ENCODE measurements at regions not wholly inside any gene's neighbourhood (a gene's known extent, or its start where the extent isn't known, plus 50 kb on each side); places are given as distances from the start of the nearest gene placed in this dataset.

- Mint-ChIP-seq H3K36me3 (peaks cover 0 to 12% (median 0%) of the 10 kb centered on the region in 5 donors), H3K4me1 (peaks cover 14 to 36% (median 23%) of the 10 kb centered on the region in 7 donors), H3K27me3 (no peaks in the 10 kb centered on the region), H3K27ac (peak overlapping the region; percentile 87 to 98 (median 94)), H3K9me3 (peaks cover 0 to 9% (median 0%) of the 10 kb centered on the region in 11 donors), H3K4me3 (peak overlapping the region in 8 of 10 donors; percentile 39 to 84 (median 70))
- ATAC-seq (no peak), DNase-seq (no peak)
- Histone ChIP-seq H3K4me1 (ENCODE audit: control insufficient read depth in 2 of 2, insufficient read depth in 2 of 2, low read length in 2 of 2) (peaks cover 20 to 24% of the 10 kb centered on the region in 2 donors), H3K36me3 (ENCODE audit: control insufficient read depth in 2 of 3, insufficient read depth in 3 of 3, low read length in 3 of 3) (no peaks in the 10 kb centered on the region), H3K27ac (ENCODE audit: low read depth, low read length) (peak overlapping the region; percentile 68), H3K27me3 (ENCODE audit: control insufficient read depth in 2 of 2, insufficient read depth in 2 of 2, low read length in 2 of 2) (no peaks in the 10 kb centered on the region), H3K9me3 (ENCODE audit: control insufficient read depth in 2 of 3, low read length in 3 of 3) (no peaks in the 10 kb centered on the region), H3K4me3 (ENCODE audit: low read length) (no peak overlapping the region)
- CTCF ChIA-PET = interaction anchor here (0.6 to 1.2 kb wide), 7 partner anchors 17 to 154 kb away, joined by 3 to 5 read pairs (median 3); no protein-coding TSS in a partner anchor
- intact Hi-C loops (cut with micrococcal nuclease) = loop anchor here (1.0 to 5.0 kb wide), 5 partner anchors 15 to 150 kb away; partner anchors contain the start of gene CAB39 (in 2 of the 2)
- POLR2A ChIA-PET = interaction anchor here (0.6 to 2.5 kb wide), 8 partner anchors 8 to 426 kb away, joined by 3 to 10 read pairs (median 4); partner anchors contain the start of gene CAB39
These were observed 68.2 kb upstream of the CAB39 start for GRCh38 chr2:230644356-230644935.

GRCh38 chr2:230648356-230648755, 64.3 kb upstream of the CAB39 start:
- H3K9me3 ChIP-seq (ENCODE audit: control insufficient read depth in 2 of 3, low read length in 3 of 3) = no peaks in the 10 kb centered on the region
- H3K27me3 ChIP-seq (ENCODE audit: control insufficient read depth in 2 of 2, insufficient read depth in 2 of 2, low read length in 2 of 2) = no peaks in the 10 kb centered on the region
- ChIA-PET CTCF (no interaction called here), POLR2A (no interaction called here)
- intact Hi-C loops (cut with micrococcal nuclease) = no loop called here
- peaks cover 0 to 20% (median 0%) of the 10 kb centered on the region in 5 donors for H3K36me3 Mint-ChIP-seq
- DNase-seq (no peak), ATAC-seq (no peak)
- peaks cover 0 to 15% (median 0%) of the 10 kb centered on the region in 11 donors for H3K9me3 Mint-ChIP-seq
- H3K27me3 Mint-ChIP-seq = no peaks in the 10 kb centered on the region
- H3K36me3 ChIP-seq (ENCODE audit: control insufficient read depth in 2 of 3, insufficient read depth in 3 of 3, low read length in 3 of 3) = no peaks in the 10 kb centered on the region
- H3K27ac ChIP-seq (ENCODE audit: low read depth, low read length) = no peak overlapping the region
- no peak overlapping the region for H3K27ac Mint-ChIP-seq
- peaks cover 16 to 34% (median 29%) of the 10 kb centered on the region in 7 donors for H3K4me1 Mint-ChIP-seq
- no peak overlapping the region for H3K4me3 ChIP-seq (ENCODE audit: low read length)
- H3K4me3 Mint-ChIP-seq = no peak overlapping the region
- H3K4me1 ChIP-seq (ENCODE audit: control insufficient read depth in 2 of 2, insufficient read depth in 2 of 2, low read length in 2 of 2) = peaks cover 13 to 18% of the 10 kb centered on the region in 2 donors

GRCh38 chr2:230650585-230651137, 62.0 kb upstream of the CAB39 start:
- POLR2A ChIA-PET = interaction anchor here (0.7 kb wide), 1 partner anchor 15 kb away, joined by 3 read pairs; no protein-coding TSS in a partner anchor
- ATAC-seq (no peak), DNase-seq (no peak)
- Histone ChIP-seq H3K36me3 (ENCODE audit: control insufficient read depth in 2 of 3, insufficient read depth in 3 of 3, low read length in 3 of 3) (no peaks in the 10 kb centered on the region), H3K27me3 (ENCODE audit: control insufficient read depth in 2 of 2, insufficient read depth in 2 of 2, low read length in 2 of 2) (no peaks in the 10 kb centered on the region), H3K27ac (ENCODE audit: low read depth, low read length) (no peak overlapping the region), H3K4me3 (ENCODE audit: low read length) (no peak overlapping the region), H3K9me3 (ENCODE audit: control insufficient read depth in 2 of 3, low read length in 3 of 3) (no peaks in the 10 kb centered on the region), H3K4me1 (ENCODE audit: control insufficient read depth in 2 of 2, insufficient read depth in 2 of 2, low read length in 2 of 2) (no peaks in the 10 kb centered on the region)
- CTCF ChIA-PET = no interaction called here
- no peaks in the 10 kb centered on the region for H3K27me3 Mint-ChIP-seq
- H3K36me3 Mint-ChIP-seq = peaks cover 0 to 19% (median 0%) of the 10 kb centered on the region in 5 donors
- peak overlapping the region in 2 of 9 donors; percentile 6 to 7 for H3K27ac Mint-ChIP-seq
- peaks cover 0 to 15% (median 0%) of the 10 kb centered on the region in 11 donors for H3K9me3 Mint-ChIP-seq
- peaks cover 13 to 33% (median 23%) of the 10 kb centered on the region in 7 donors for H3K4me1 Mint-ChIP-seq
- intact Hi-C loops (cut with micrococcal nuclease) = no loop called here
- no peak overlapping the region for H3K4me3 Mint-ChIP-seq

DNA sequence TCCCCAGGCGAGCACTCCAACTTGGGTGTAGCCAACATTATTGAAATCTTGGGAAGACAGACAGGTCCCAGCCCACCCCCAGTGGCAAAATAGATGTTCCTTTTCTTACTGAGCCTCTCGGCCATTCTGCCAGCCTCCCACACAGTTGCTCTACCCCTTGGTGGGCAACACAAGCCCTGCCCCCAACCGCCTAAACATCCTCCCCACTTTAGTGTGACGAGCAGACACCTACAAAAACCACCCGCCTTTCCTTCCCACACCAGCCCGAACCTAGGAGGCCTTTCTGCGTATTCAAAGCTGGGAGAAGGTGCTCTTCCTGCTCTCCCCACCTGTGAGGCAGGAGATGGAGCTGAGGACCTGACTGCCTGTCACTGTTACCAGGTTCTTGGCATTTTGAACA, 58.6 kb upstream of the CAB39 start:
- Histone ChIP-seq H3K9me3 (ENCODE audit: control insufficient read depth in 2 of 3, low read length in 3 of 3) (no peaks in the 10 kb centered on the region), H3K4me3 (ENCODE audit: low read length) (no peak overlapping the region), H3K4me1 (ENCODE audit: control insufficient read depth in 2 of 2, insufficient read depth in 2 of 2, low read length in 2 of 2) (peaks cover 13 to 15% of the 10 kb centered on the region in 2 donors), H3K27me3 (ENCODE audit: control insufficient read depth in 2 of 2, insufficient read depth in 2 of 2, low read length in 2 of 2) (no peaks in the 10 kb centered on the region), H3K27ac (ENCODE audit: low read depth, low read length) (no peak overlapping the region), H3K36me3 (ENCODE audit: control insufficient read depth in 2 of 3, insufficient read depth in 3 of 3, low read length in 3 of 3) (no peaks in the 10 kb centered on the region)
- Mint-ChIP-seq H3K27ac (peak overlapping the region in 5 of 9 donors; percentile 23 to 70 (median 59)), H3K27me3 (no peaks in the 10 kb centered on the region), H3K36me3 (peaks cover 0 to 26% (median 0%) of the 10 kb centered on the region in 5 donors), H3K9me3 (peaks cover 0 to 6% (median 0%) of the 10 kb centered on the region in 11 donors), H3K4me3 (peak overlapping the region in 1 of 10 donors; percentile 7), H3K4me1 (peaks cover 32 to 63% (median 54%) of the 10 kb centered on the region in 7 donors)
- no peak for DNase-seq
- intact Hi-C loops (cut with micrococcal nuclease) = no loop called here
- CTCF ChIA-PET = no interaction called here
- ATAC-seq = no peak
- POLR2A ChIA-PET = no interaction called here

GRCh38 chr2:230657462-230657861, 55.2 kb upstream of the CAB39 start:
- ATAC-seq = no peak
- peak overlapping the region in 5 of 9 donors; percentile 22 to 98 (median 81) for H3K27ac Mint-ChIP-seq
- H3K36me3 Mint-ChIP-seq = peaks cover 0 to 24% (median 0%) of the 10 kb centered on the region in 5 donors
- CTCF ChIA-PET = no interaction called here
- H3K9me3 Mint-ChIP-seq = no peaks in the 10 kb centered on the region
- Histone ChIP-seq H3K4me3 (ENCODE audit: low read length) (no peak overlapping the region), H3K36me3 (ENCODE audit: control insufficient read depth in 2 of 3, insufficient read depth in 3 of 3, low read length in 3 of 3) (no peaks in the 10 kb centered on the region), H3K27me3 (ENCODE audit: control insufficient read depth in 2 of 2, insufficient read depth in 2 of 2, low read length in 2 of 2) (no peaks in the 10 kb centered on the region), H3K27ac (ENCODE audit: low read depth, low read length) (no peak overlapping the region), H3K9me3 (ENCODE audit: control insufficient read depth in 2 of 3, low read length in 3 of 3) (no peaks in the 10 kb centered on the region), H3K4me1 (ENCODE audit: control insufficient read depth in 2 of 2, insufficient read depth in 2 of 2, low read length in 2 of 2) (peaks cover 47 to 48% of the 10 kb centered on the region in 2 donors)
- intact Hi-C loops (cut with micrococcal nuclease) = no loop called here
- POLR2A ChIA-PET = no interaction called here
- H3K27me3 Mint-ChIP-seq = no peaks in the 10 kb centered on the region
- peaks cover 50 to 81% (median 73%) of the 10 kb centered on the region in 7 donors for H3K4me1 Mint-ChIP-seq
- DNase-seq = no peak
- H3K4me3 Mint-ChIP-seq = peak overlapping the region in 1 of 10 donors; percentile 92

DNA sequence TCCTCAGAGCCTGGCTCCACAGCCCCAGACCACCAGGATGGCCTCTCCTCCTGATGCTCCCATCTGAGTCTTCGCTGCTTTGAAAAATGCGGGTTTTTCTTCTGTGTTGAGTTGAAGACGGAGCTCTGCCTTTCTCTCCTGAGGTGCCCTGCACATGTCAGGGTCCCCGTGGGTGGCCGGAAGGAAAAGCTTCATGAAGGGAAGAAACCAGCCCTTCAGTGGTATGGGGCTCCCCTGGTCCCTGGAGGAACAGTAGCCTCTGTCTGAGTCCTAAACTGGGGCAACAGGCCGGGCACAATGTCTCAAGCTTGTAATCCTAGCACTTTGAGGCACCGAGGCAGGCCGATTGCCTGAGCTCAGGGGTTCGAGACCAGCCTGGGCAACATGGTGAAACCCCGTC, 54.7 kb upstream of the CAB39 start:
- Mint-ChIP-seq H3K27ac (peak overlapping the region in 5 of 9 donors; percentile 32 to 98 (median 81)), H3K4me3 (peak overlapping the region in 2 of 10 donors; percentile 87 to 92)

More for the DNA sequence above, 54.7 kb upstream of the CAB39 start:
- CTCF ChIA-PET = no interaction called here
- ATAC-seq (no peak), DNase-seq (no peak)
- POLR2A ChIA-PET = no interaction called here
- Histone ChIP-seq H3K36me3 (ENCODE audit: control insufficient read depth in 2 of 3, insufficient read depth in 3 of 3, low read length in 3 of 3) (no peaks in the 10 kb centered on the region), H3K27ac (ENCODE audit: low read depth, low read length) (no peak overlapping the region), H3K4me3 (ENCODE audit: low read length) (no peak overlapping the region), H3K9me3 (ENCODE audit: control insufficient read depth in 2 of 3, low read length in 3 of 3) (no peaks in the 10 kb centered on the region), H3K4me1 (ENCODE audit: control insufficient read depth in 2 of 2, insufficient read depth in 2 of 2, low read length in 2 of 2) (peaks cover 51 to 53% of the 10 kb centered on the region in 2 donors), H3K27me3 (ENCODE audit: control insufficient read depth in 2 of 2, insufficient read depth in 2 of 2, low read length in 2 of 2) (no peaks in the 10 kb centered on the region)
- Mint-ChIP-seq H3K9me3 (no peaks in the 10 kb centered on the region), H3K36me3 (peaks cover 0 to 22% (median 0%) of the 10 kb centered on the region in 5 donors), H3K27me3 (no peaks in the 10 kb centered on the region), H3K4me1 (peaks cover 54 to 81% (median 77%) of the 10 kb centered on the region in 7 donors)
- intact Hi-C loops (cut with micrococcal nuclease) = no loop called here

Measured in naive thymus-derived CD4-positive, alpha-beta T cell (primary cell).